ENCODE measurements at regions not wholly inside any gene's neighbourhood (a gene's known extent, or its start where the extent isn't known, plus 50 kb on each side); places are given as distances from the start of the nearest gene placed in this dataset.

- TF ChIP-seq CTCF (IDR thresholded peaks at IDR 0.05 in 4 of 5, conservative IDR thresholded peaks at IDR 0.05 in 1 of 5) (no peak), POLR2A (IDR thresholded peaks at IDR 0.05) (no peak)
Observed at GRCh38 chr6:10184371-10185227, 230.3 kb downstream of the TFAP2A start.

Data from gastrocnemius medialis (tissue), 4 donors.